H1 (cell line): ENCODE measurements at regions not wholly inside any gene's neighbourhood (a gene's known extent, or its start where the extent isn't known, plus 50 kb on each side); places are given as distances from the start of the nearest gene placed in this dataset.

Source experiments
- GABPA ChIP-seq: IDR thresholded peaks from 2 replicates; pipeline ENCODE4 v1.6.1; 2011; ENCODE audit warnings: mild to moderate bottlenecking, low read length, moderate library complexity, borderline replicate concordance; ENCODE audit not compliant: insufficient read depth
- POLR2A ChIP-seq, 2 experiments: IDR thresholded peaks; 1 replicate in 1 of 2; 2 replicates in 1 of 2; pipeline ENCODE4 v1.6.1; 2011; ENCODE audit warnings: low read depth in 2 of 2, low read length in 2 of 2, mild to moderate bottlenecking in 2 of 2; ENCODE audit errors: control extremely low read depth in 1 of 2

GRCh38 chr15:98596885-98597392 lies 51.4 kb upstream of the IGF1R start (continued):
- TF ChIP-seq POLR2A (IDR thresholded peaks at IDR 0.05; ENCODE audit: control extremely low read depth in 1 of 2, low read depth in 2 of 2, low read length in 2 of 2) (no peak), GABPA (no peak)
